ENCODE measurements at regions not wholly inside any gene's neighbourhood (a gene's known extent, or its start where the extent isn't known, plus 50 kb on each side); places are given as distances from the start of the nearest gene placed in this dataset.

GRCh38 chr22:22424956-22425355 is 83.6 kb downstream of the ZNF280B start:
- DNase-seq (ENCODE audit: low read depth), result no peak
- in situ Hi-C loops (cut with HindIII; ENCODE audit: low pct_unique_long_range_greater_than_20kb, low sequenced_read_pairs), result no loop called here

- in situ Hi-C loops (cut with HindIII; ENCODE audit: low pct_unique_long_range_greater_than_20kb, low sequenced_read_pairs), result no loop called here
- DNase-seq (ENCODE audit: low read depth), result no peak
Observed at GRCh38 chr22:22425356-22425755, 83.2 kb downstream of the ZNF280B start.

- in situ Hi-C loops (cut with HindIII; ENCODE audit: low pct_unique_long_range_greater_than_20kb, low sequenced_read_pairs), result no loop called here
- no peak for DNase-seq (ENCODE audit: low read depth)
Observed at GRCh38 chr22:22425783-22426624, 82.5 kb downstream of the ZNF280B start.

GRCh38 chr22:22427542-22428065 is 80.9 kb downstream of the ZNF280B start:
- in situ Hi-C loops (cut with HindIII; ENCODE audit: low pct_unique_long_range_greater_than_20kb, low sequenced_read_pairs), result no loop called here
- DNase-seq (ENCODE audit: low read depth), result no peak

GRCh38 chr22:22428222-22429098 is 80.1 kb downstream of the ZNF280B start:
- DNase-seq (ENCODE audit: low read depth), result no peak
- in situ Hi-C loops (cut with HindIII; ENCODE audit: low pct_unique_long_range_greater_than_20kb, low sequenced_read_pairs), result no loop called here

GRCh38 chr22:22429369-22430108 is 79.0 kb downstream of the ZNF280B start:
- in situ Hi-C loops (cut with HindIII; ENCODE audit: low pct_unique_long_range_greater_than_20kb, low sequenced_read_pairs), result no loop called here
- DNase-seq (ENCODE audit: low read depth), result no peak

- in situ Hi-C loops (cut with HindIII; ENCODE audit: low pct_unique_long_range_greater_than_20kb, low sequenced_read_pairs), result no loop called here
- DNase-seq (ENCODE audit: low read depth), result no peak
Observed at GRCh38 chr22:22430111-22430820, 78.3 kb downstream of the ZNF280B start.

GRCh38 chr22:22431271-22432220 is 77.0 kb downstream of the ZNF280B start:
- in situ Hi-C loops (cut with HindIII; ENCODE audit: low pct_unique_long_range_greater_than_20kb, low sequenced_read_pairs), result no loop called here

GRCh38 chr22:22432479-22432878 is 76.1 kb downstream of the ZNF280B start:
- in situ Hi-C loops (cut with HindIII; ENCODE audit: low pct_unique_long_range_greater_than_20kb, low sequenced_read_pairs), result no loop called here
- no peak for DNase-seq (ENCODE audit: low read depth)

More at GRCh38 chr22:22431271-22432220, 77.0 kb downstream of the ZNF280B start:
- peak; percentile 32 for DNase-seq (ENCODE audit: low read depth)

- in situ Hi-C loops (cut with HindIII; ENCODE audit: low pct_unique_long_range_greater_than_20kb, low sequenced_read_pairs), result no loop called here
- DNase-seq (ENCODE audit: low read depth), result no peak
Observed at GRCh38 chr22:22432937-22433336, 75.6 kb downstream of the ZNF280B start.

- in situ Hi-C loops (cut with HindIII; ENCODE audit: low pct_unique_long_range_greater_than_20kb, low sequenced_read_pairs), result no loop called here
- DNase-seq (ENCODE audit: low read depth), result no peak
Observed at GRCh38 chr22:22433770-22434169, 74.8 kb downstream of the ZNF280B start.
